CD4-positive, alpha-beta T cell (primary cell): ENCODE measurements at regions not wholly inside any gene's neighbourhood (a gene's known extent, or its start where the extent isn't known, plus 50 kb on each side); places are given as distances from the start of the nearest gene placed in this dataset.

ENCODE experiments used
- ATAC-seq: fragments of 200-7000 bp; cut with Tn5 transposase; one replicate; pipeline ENCODE4 v1.10.0; 2022; ENCODE audit warnings: mild to moderate bottlenecking; ENCODE audit not compliant: poor library complexity
- CTCF ChIA-PET: fragments of 350-600 bp; sonication (Branson Sonifier 250); formaldehyde crosslinking; loops from one replicate; lab custom pipeline; 2021; ENCODE audit warnings: antibody characterized with exemption, inconsistent platforms; lab: Charles Lee
- POLR2A ChIA-PET: fragments of 350-600 bp; sonication (Branson Sonifier 250); formaldehyde crosslinking; loops from one replicate; lab custom pipeline; 2021; ENCODE audit warnings: antibody characterized with exemption, inconsistent platforms; lab: Charles Lee
- DNase-seq, 14 experiments: peaks; one replicate each; pipeline ENCODE4 v3.0.0-alpha.2; 2013 to 2020; ENCODE audit warnings: mixed read lengths in 2 of 14
- H3K27ac ChIP-seq, 2 donors: one replicate each; pipeline versions ENCODE4 v1.5.1 to v1.7.0; 2013; ENCODE audit warnings: low read length in 2 of 2, low read depth in 1 of 2, mild to moderate bottlenecking in 1 of 2
- H3K27me3 ChIP-seq, 2 experiments: 1 replicate in 1 of 2; 2 replicates in 1 of 2; pipeline versions ENCODE4 v1.6.1 to v1.7.0; 2013; ENCODE audit warnings: low read length in 2 of 2, control low read depth in 1 of 2, mild to moderate bottlenecking in 1 of 2, moderate library complexity in 1 of 2; ENCODE audit not compliant: insufficient read depth in 2 of 2, control insufficient read depth in 1 of 2
- H3K36me3 ChIP-seq: one replicate; pipeline ENCODE4 v1.6.1; 2013; ENCODE audit warnings: low read length, control low read depth; ENCODE audit not compliant: insufficient read depth
- H3K4me1 ChIP-seq: one replicate; pipeline ENCODE4 v1.6.1; 2013; ENCODE audit warnings: low read length, control low read depth; ENCODE audit not compliant: insufficient read depth
- H3K4me3 ChIP-seq: one replicate; pipeline ENCODE4 v1.5.1; 2013; ENCODE audit warnings: mild to moderate bottlenecking, low read length, moderate library complexity
- H3K9me3 ChIP-seq, 2 experiments: 1 replicate in 1 of 2; 2 replicates in 1 of 2; pipeline versions ENCODE4 v1.6.1 to v1.7.0; 2013; ENCODE audit warnings: low read length in 2 of 2, mild to moderate bottlenecking in 2 of 2, control low read depth in 1 of 2, moderate library complexity in 1 of 2; ENCODE audit not compliant: control insufficient read depth in 1 of 2, insufficient read depth in 1 of 2
- H3K27ac Mint-ChIP-seq: one replicate; pipeline ENCODE4 v1.8.0; 2020; ENCODE audit warnings: mixed read lengths
- H3K27me3 Mint-ChIP-seq: one replicate; pipeline ENCODE4 v1.8.0; 2021; ENCODE audit warnings: mixed read lengths
- H3K36me3 Mint-ChIP-seq: one replicate; pipeline ENCODE4 v1.8.0; 2021; ENCODE audit warnings: low read depth, mixed read lengths
- H3K4me1 Mint-ChIP-seq: one replicate; pipeline ENCODE4 v1.8.0; 2021; ENCODE audit warnings: low read depth, mixed read lengths
- H3K4me3 Mint-ChIP-seq: one replicate; pipeline ENCODE4 v1.8.0; 2020; ENCODE audit warnings: mild to moderate bottlenecking, mixed read lengths
- H3K9me3 Mint-ChIP-seq: one replicate; pipeline ENCODE4 v1.8.0; 2020; ENCODE audit warnings: mixed read lengths
- CTCF ChIP-seq: fragments of 200-600 bp; IDR thresholded peaks from one replicate; pipeline ENCODE4 v1.8.0; 2022; ENCODE audit warnings: antibody characterized with exemption, mild to moderate bottlenecking
- intact Hi-C, 2 experiments: fragments of 100-400 bp; cut with DNase I in 1 of 2; cut with micrococcal nuclease in 1 of 2; formaldehyde crosslinking; loops; one replicate each; pipeline versions ENCODE4 v1.15.1 to v1.9.0; 2023 to 2025; cut with DNase I, micrococcal nuclease

GRCh38 chr18:28831908-28832307, 655.0 kb upstream of the CDH2 start:
- Histone ChIP-seq H3K4me3 (no peak overlapping the region), H3K27ac (no peak overlapping the region), H3K36me3 (no peaks in the 10 kb centered on the region), H3K27me3 (no peaks in the 10 kb centered on the region), H3K9me3 (no peaks in the 10 kb centered on the region), H3K4me1 (no peaks in the 10 kb centered on the region)
- no peaks in the 10 kb centered on the region for H3K27me3 Mint-ChIP-seq
- intact Hi-C loops = no loop called here
- no peak for TF ChIP-seq CTCF
- ChIA-PET POLR2A (no interaction called here), CTCF (no interaction called here)
- peaks cover 4% of the 10 kb centered on the region for H3K9me3 Mint-ChIP-seq
- no peak overlapping the region for H3K4me3 Mint-ChIP-seq
- DNase-seq = no peak
- no peaks in the 10 kb centered on the region for H3K4me1 Mint-ChIP-seq
- H3K27ac Mint-ChIP-seq = no peak overlapping the region
- ATAC-seq = no peak
- no peaks in the 10 kb centered on the region for H3K36me3 Mint-ChIP-seq

- no peaks in the 10 kb centered on the region for H3K9me3 ChIP-seq
- H3K36me3 ChIP-seq = no peaks in the 10 kb centered on the region
- Mint-ChIP-seq H3K4me1 (no peaks in the 10 kb centered on the region), H3K4me3 (no peak overlapping the region), H3K9me3 (peaks cover 4% of the 10 kb centered on the region), H3K27me3 (no peaks in the 10 kb centered on the region), H3K36me3 (no peaks in the 10 kb centered on the region), H3K27ac (no peak overlapping the region)
- H3K27ac ChIP-seq = no peak overlapping the region
- no peak overlapping the region for H3K4me3 ChIP-seq
- no peak for DNase-seq
- no peaks in the 10 kb centered on the region for H3K4me1 ChIP-seq
- CTCF ChIA-PET = no interaction called here
- H3K27me3 ChIP-seq = no peaks in the 10 kb centered on the region
- no peak for ATAC-seq
- intact Hi-C loops = no loop called here
- POLR2A ChIA-PET = no interaction called here
- TF ChIP-seq CTCF = no peak
Observed at GRCh38 chr18:28831476-28831875, 654.5 kb upstream of the CDH2 start.

- ATAC-seq (no peak), DNase-seq (no peak)
- no peaks in the 10 kb centered on the region for H3K36me3 ChIP-seq
- POLR2A ChIA-PET = no interaction called here
- Mint-ChIP-seq H3K4me1 (no peaks in the 10 kb centered on the region), H3K36me3 (no peaks in the 10 kb centered on the region), H3K4me3 (no peak overlapping the region), H3K27ac (no peak overlapping the region), H3K9me3 (peaks cover 7% of the 10 kb centered on the region), H3K27me3 (no peaks in the 10 kb centered on the region)
- CTCF ChIA-PET = no interaction called here
- intact Hi-C loops = no loop called here
- no peaks in the 10 kb centered on the region for H3K4me1 ChIP-seq
- H3K9me3 ChIP-seq = peaks cover 5 to 6% of the 10 kb centered on the region in 2 experiments
- TF ChIP-seq CTCF = no peak
- no peaks in the 10 kb centered on the region for H3K27me3 ChIP-seq
- H3K27ac ChIP-seq = no peak overlapping the region
- no peak overlapping the region for H3K4me3 ChIP-seq
Observed at GRCh38 chr18:28826107-28826506, 649.2 kb upstream of the CDH2 start.
